Nephron (organoid): ENCODE measurements at regions not wholly inside any gene's neighbourhood (a gene's known extent, or its start where the extent isn't known, plus 50 kb on each side); places are given as distances from the start of the nearest gene placed in this dataset.
"Not testable (repeated sequence)": the region's sequence is repeated elsewhere in the genome, so short reads cannot be mapped to it uniquely, and the experiment has no call there.

Experiments used
- H3K27ac Mint-ChIP-seq, 3 experiments: 2 replicates each; pipeline ENCODE4 v1.8.0; 2020; ENCODE audit warnings: mixed read lengths in 3 of 3, mild to moderate bottlenecking in 2 of 3, moderate library complexity in 1 of 3
- H3K27me3 Mint-ChIP-seq: 2 replicates; pipeline ENCODE4 v1.8.0; 2021; ENCODE audit warnings: low read depth, mild to moderate bottlenecking, moderate library complexity, mixed read lengths
- H3K36me3 Mint-ChIP-seq: 2 replicates; pipeline ENCODE4 v1.8.0; 2020; ENCODE audit warnings: low read depth, mixed read lengths
- H3K4me1 Mint-ChIP-seq: 2 replicates; pipeline ENCODE4 v1.8.0; 2020; ENCODE audit warnings: mixed read lengths
- H3K4me3 Mint-ChIP-seq, 3 experiments: 2 replicates each; pipeline ENCODE4 v1.8.0; 2020; ENCODE audit warnings: mild to moderate bottlenecking in 3 of 3, mixed read lengths in 3 of 3, moderate library complexity in 2 of 3
- H3K9me3 Mint-ChIP-seq: 2 replicates; pipeline ENCODE4 v1.8.0; 2020; ENCODE audit warnings: mixed read lengths
- CTCF ChIP-seq, 3 experiments: fragments of 200-600 bp; sonication (generic); IDR thresholded peaks; one replicate each; pipeline ENCODE4 v1.5.0; 2021; ENCODE audit warnings: antibody characterized with exemption in 3 of 3; ENCODE audit not compliant: unreplicated experiment in 3 of 3

GRCh38 chr4:118591339-118592046 is 93.7 kb upstream of the METTL14 start:
- Mint-ChIP-seq H3K4me3 (peak overlapping the region; percentile 98 to 99 (median 98)), H3K4me1 (peaks cover 12% of the 10 kb centered on the region), H3K27ac (peak overlapping the region; percentile 97 to 99 (median 99))
- not testable (repeated sequence) for H3K9me3 Mint-ChIP-seq, H3K27me3 Mint-ChIP-seq, H3K36me3 Mint-ChIP-seq
- peak in 1 of 3 experiments; percentile 16 for TF ChIP-seq CTCF (IDR thresholded peaks at IDR 0.05; ENCODE audit: unreplicated experiment in 3 of 3)

- not testable (repeated sequence) for H3K27ac Mint-ChIP-seq, H3K4me3 Mint-ChIP-seq, H3K9me3 Mint-ChIP-seq, H3K36me3 Mint-ChIP-seq, H3K4me1 Mint-ChIP-seq, H3K27me3 Mint-ChIP-seq
These were observed 92.9 kb upstream of the METTL14 start for GRCh38 chr4:118592289-118592688.

- not testable (repeated sequence) for H3K27me3 Mint-ChIP-seq, H3K4me1 Mint-ChIP-seq, H3K36me3 Mint-ChIP-seq, H3K27ac Mint-ChIP-seq, H3K4me3 Mint-ChIP-seq, H3K9me3 Mint-ChIP-seq
These were observed 89.3 kb upstream of the METTL14 start for GRCh38 chr4:118595883-118596282.

GRCh38 chr4:118625097-118625496 is 60.1 kb upstream of the METTL14 start:
- not testable (repeated sequence) for H3K36me3 Mint-ChIP-seq, H3K27ac Mint-ChIP-seq, H3K4me3 Mint-ChIP-seq, H3K4me1 Mint-ChIP-seq, H3K9me3 Mint-ChIP-seq, H3K27me3 Mint-ChIP-seq

GRCh38 chr4:118629697-118630096 is 55.5 kb upstream of the METTL14 start:
- H3K9me3 Mint-ChIP-seq, H3K4me3 Mint-ChIP-seq, H3K4me1 Mint-ChIP-seq, H3K27me3 Mint-ChIP-seq, H3K27ac Mint-ChIP-seq: not testable (repeated sequence)
- peaks cover 26% of the 10 kb centered on the region for H3K36me3 Mint-ChIP-seq

GRCh38 chr4:118630897-118631296 is 54.3 kb upstream of the METTL14 start:
- peaks cover 26% of the 10 kb centered on the region for H3K36me3 Mint-ChIP-seq
- H3K4me3 Mint-ChIP-seq, H3K9me3 Mint-ChIP-seq, H3K27me3 Mint-ChIP-seq, H3K27ac Mint-ChIP-seq, H3K4me1 Mint-ChIP-seq: not testable (repeated sequence)

- H3K27me3 Mint-ChIP-seq, H3K4me3 Mint-ChIP-seq, H3K27ac Mint-ChIP-seq, H3K9me3 Mint-ChIP-seq, H3K4me1 Mint-ChIP-seq: not testable (repeated sequence)
- H3K36me3 Mint-ChIP-seq = peaks cover 26% of the 10 kb centered on the region
These were observed 53.7 kb upstream of the METTL14 start for GRCh38 chr4:118631321-118632050.

- H3K36me3 Mint-ChIP-seq = peaks cover 26% of the 10 kb centered on the region
- H3K9me3 Mint-ChIP-seq, H3K27ac Mint-ChIP-seq, H3K27me3 Mint-ChIP-seq, H3K4me3 Mint-ChIP-seq, H3K4me1 Mint-ChIP-seq: not testable (repeated sequence)
These were observed 51.7 kb upstream of the METTL14 start for GRCh38 chr4:118633476-118633875.

GRCh38 chr4:118634126-118634875 is 50.9 kb upstream of the METTL14 start:
- H3K27ac Mint-ChIP-seq, H3K9me3 Mint-ChIP-seq, H3K27me3 Mint-ChIP-seq, H3K4me1 Mint-ChIP-seq, H3K4me3 Mint-ChIP-seq: not testable (repeated sequence)
- peaks cover 19% of the 10 kb centered on the region for H3K36me3 Mint-ChIP-seq
